Suprapubic skin (tissue), 3 donors: ENCODE measurements at regions not wholly inside any gene's neighbourhood (a gene's known extent, or its start where the extent isn't known, plus 50 kb on each side); places are given as distances from the start of the nearest gene placed in this dataset.

Experiments used
- EP300 ChIP-seq: sonication (generic); formaldehyde crosslinking; IDR thresholded peaks from one replicate; pipeline ENCODE4 v1.6.1; 2017; ENCODE audit warnings: antibody characterized with exemption
- POLR2A ChIP-seq, 2 donors: fragments of 450-650 bp; IDR thresholded peaks; one replicate each; pipeline ENCODE4 v1.6.1; 2017; ENCODE audit warnings: antibody characterized with exemption in 2 of 2, mild to moderate bottlenecking in 2 of 2, moderate library complexity in 2 of 2
- TF ChIP-seq, protein P1 (sequence below), 2 donors: fragments of 200-600 bp in 1 of 2; fragments of 450-650 bp in 1 of 2; sonication (generic) in 1 of 2; IDR thresholded peaks; one replicate each; pipeline ENCODE4 v1.5.1; 2016 to 2019; ENCODE audit warnings: antibody characterized with exemption in 2 of 2, mild to moderate bottlenecking in 1 of 2, moderate library complexity in 1 of 2

DNA sequence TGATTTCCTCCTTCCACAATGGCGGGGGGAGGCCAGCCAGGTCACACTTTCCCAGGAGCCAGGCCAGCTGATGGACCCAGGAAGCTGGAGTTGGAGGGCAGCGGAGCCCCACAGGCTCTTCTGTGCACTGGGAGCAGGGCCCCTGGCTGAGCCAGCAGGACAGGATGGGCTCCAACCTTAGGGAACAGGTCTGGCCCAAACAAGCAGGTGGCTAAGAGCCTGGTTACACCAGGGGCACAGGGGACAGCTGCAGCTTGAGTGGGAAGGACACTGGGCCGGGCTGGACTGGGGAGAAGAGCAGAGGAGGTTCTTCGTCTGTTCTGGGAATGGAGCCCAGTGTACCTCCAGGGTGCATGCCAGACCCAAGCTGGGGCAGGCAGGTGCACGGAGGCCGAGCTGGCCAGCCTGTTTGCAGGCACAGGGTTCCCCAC, 102.3 kb downstream of the DLL1 start:
- TF ChIP-seq EP300 (no peak), POLR2A (IDR thresholded peaks at IDR 0.05) (no peak)
- TF ChIP-seq, protein P1, sequence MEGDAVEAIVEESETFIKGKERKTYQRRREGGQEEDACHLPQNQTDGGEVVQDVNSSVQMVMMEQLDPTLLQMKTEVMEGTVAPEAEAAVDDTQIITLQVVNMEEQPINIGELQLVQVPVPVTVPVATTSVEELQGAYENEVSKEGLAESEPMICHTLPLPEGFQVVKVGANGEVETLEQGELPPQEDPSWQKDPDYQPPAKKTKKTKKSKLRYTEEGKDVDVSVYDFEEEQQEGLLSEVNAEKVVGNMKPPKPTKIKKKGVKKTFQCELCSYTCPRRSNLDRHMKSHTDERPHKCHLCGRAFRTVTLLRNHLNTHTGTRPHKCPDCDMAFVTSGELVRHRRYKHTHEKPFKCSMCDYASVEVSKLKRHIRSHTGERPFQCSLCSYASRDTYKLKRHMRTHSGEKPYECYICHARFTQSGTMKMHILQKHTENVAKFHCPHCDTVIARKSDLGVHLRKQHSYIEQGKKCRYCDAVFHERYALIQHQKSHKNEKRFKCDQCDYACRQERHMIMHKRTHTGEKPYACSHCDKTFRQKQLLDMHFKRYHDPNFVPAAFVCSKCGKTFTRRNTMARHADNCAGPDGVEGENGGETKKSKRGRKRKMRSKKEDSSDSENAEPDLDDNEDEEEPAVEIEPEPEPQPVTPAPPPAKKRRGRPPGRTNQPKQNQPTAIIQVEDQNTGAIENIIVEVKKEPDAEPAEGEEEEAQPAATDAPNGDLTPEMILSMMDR (IDR thresholded peaks at IDR 0.05): no peak
